Right forelimb (tissue), 1 donor: ENCODE measurements at regions not wholly inside any gene's neighbourhood (a gene's known extent, or its start where the extent isn't known, plus 50 kb on each side); places are given as distances from the start of the nearest gene placed in this dataset.
"Not testable (repeated sequence)": the region's sequence is repeated elsewhere in the genome, so short reads cannot be mapped to it uniquely, and the experiment has no call there.

Experiments used
- DNase-seq: peaks from one replicate; pipeline ENCODE4 v3.0.0-alpha.2; 2018

GRCh38 chr4:100340512-100341485, 150.5 kb upstream of the DDIT4L start:
- DNase-seq: no peak

- no peak for DNase-seq
These were observed 149.6 kb upstream of the DDIT4L start for GRCh38 chr4:100339870-100340269.

- DNase-seq: not testable (repeated sequence)
These were observed 143.2 kb upstream of the DDIT4L start for GRCh38 chr4:100333491-100333890.

GRCh38 chr4:100317032-100317864, 127.0 kb upstream of the DDIT4L start:
- peak; percentile 69 for DNase-seq

- DNase-seq: no peak
These were observed 123.8 kb upstream of the DDIT4L start for GRCh38 chr4:100314057-100314456.

- DNase-seq: no peak
These were observed 122.5 kb upstream of the DDIT4L start for GRCh38 chr4:100312615-100313350.

- no peak for DNase-seq
These were observed 120.9 kb upstream of the DDIT4L start for GRCh38 chr4:100311181-100311580.

GRCh38 chr4:100306018-100306417, 115.8 kb upstream of the DDIT4L start:
- DNase-seq: no peak

GRCh38 chr4:100302061-100303026, 112.1 kb upstream of the DDIT4L start:
- no peak for DNase-seq

- DNase-seq: no peak
These were observed 109.0 kb upstream of the DDIT4L start for GRCh38 chr4:100299046-100299840.

GRCh38 chr4:100295792-100296191, 105.5 kb upstream of the DDIT4L start:
- no peak for DNase-seq

GRCh38 chr4:100294356-100294755, 104.1 kb upstream of the DDIT4L start:
- DNase-seq: no peak

- DNase-seq: no peak
These were observed 100.3 kb upstream of the DDIT4L start for GRCh38 chr4:100290585-100290984.

- no peak for DNase-seq
These were observed 99.7 kb upstream of the DDIT4L start for GRCh38 chr4:100289946-100290345.

- DNase-seq: no peak
These were observed 99.2 kb upstream of the DDIT4L start for GRCh38 chr4:100289530-100289888.

- DNase-seq: no peak
These were observed 98.7 kb upstream of the DDIT4L start for GRCh38 chr4:100288811-100289529.

- no peak for DNase-seq
These were observed 97.9 kb upstream of the DDIT4L start for GRCh38 chr4:100288161-100288560.

- no peak for DNase-seq
These were observed 97.3 kb upstream of the DDIT4L start for GRCh38 chr4:100287534-100287933.

GRCh38 chr4:100286636-100287035, 96.4 kb upstream of the DDIT4L start:
- no peak for DNase-seq

- DNase-seq: no peak
These were observed 94.9 kb upstream of the DDIT4L start for GRCh38 chr4:100285121-100285520.
